ENCODE measurements at regions not wholly inside any gene's neighbourhood (a gene's known extent, or its start where the extent isn't known, plus 50 kb on each side); places are given as distances from the start of the nearest gene placed in this dataset.
A peak's percentile ranks its signal among the peaks of the same experiment; 100 is the strongest.

- TF ChIP-seq CTCF (IDR thresholded peaks at IDR 0.05; ENCODE audit: insufficient read depth, low read length, poor library complexity, severe bottlenecking) = no peak
- no peaks in the 10 kb centered on the region; the same call in 1 of the 2 replicates for H3K27me3 ChIP-seq (replicated peaks; ENCODE audit: control insufficient read depth, insufficient read depth, low read length)
- no peaks in the 10 kb centered on the region for H3K36me3 ChIP-seq (ENCODE audit: control insufficient read depth, insufficient read depth, low read length)
- no peak for DNase-seq (ENCODE audit: extremely low read depth, insufficient read length)
- H3K4me3 ChIP-seq (replicated peaks; ENCODE audit: low read depth, low read length) = no peak overlapping the region
Measured at GRCh38 chr16:85392756-85393673, 220.1 kb upstream of the GSE1 start.

GRCh38 chr16:85393674-85394451, 219.3 kb upstream of the GSE1 start:
- no peak overlapping the region for H3K4me3 ChIP-seq (replicated peaks; ENCODE audit: low read depth, low read length)
- H3K27me3 ChIP-seq (replicated peaks; ENCODE audit: control insufficient read depth, insufficient read depth, low read length) = no peaks in the 10 kb centered on the region; the same call in 1 of the 2 replicates
- no peaks in the 10 kb centered on the region for H3K36me3 ChIP-seq (ENCODE audit: control insufficient read depth, insufficient read depth, low read length)
- TF ChIP-seq CTCF (IDR thresholded peaks at IDR 0.05; ENCODE audit: insufficient read depth, low read length, poor library complexity, severe bottlenecking) = peak; percentile 98
- DNase-seq (ENCODE audit: extremely low read depth, insufficient read length) = peak; percentile 65

- DNase-seq (ENCODE audit: extremely low read depth, insufficient read length) = no peak
- no peak for TF ChIP-seq CTCF (IDR thresholded peaks at IDR 0.05; ENCODE audit: insufficient read depth, low read length, poor library complexity, severe bottlenecking)
- no peak overlapping the region for H3K4me3 ChIP-seq (replicated peaks; ENCODE audit: low read depth, low read length)
- H3K27me3 ChIP-seq (replicated peaks; ENCODE audit: control insufficient read depth, insufficient read depth, low read length) = no peaks in the 10 kb centered on the region; the same call in 1 of the 2 replicates
- H3K36me3 ChIP-seq (ENCODE audit: control insufficient read depth, insufficient read depth, low read length) = no peaks in the 10 kb centered on the region
Measured at GRCh38 chr16:85394456-85395206, 218.5 kb upstream of the GSE1 start.

- H3K36me3 ChIP-seq (ENCODE audit: control insufficient read depth, insufficient read depth, low read length) = no peaks in the 10 kb centered on the region
- H3K4me3 ChIP-seq (replicated peaks; ENCODE audit: low read depth, low read length) = no peak overlapping the region
- H3K27me3 ChIP-seq (replicated peaks; ENCODE audit: control insufficient read depth, insufficient read depth, low read length) = no peaks in the 10 kb centered on the region; the same call in 1 of the 2 replicates
- TF ChIP-seq CTCF (IDR thresholded peaks at IDR 0.05; ENCODE audit: insufficient read depth, low read length, poor library complexity, severe bottlenecking) = no peak
- DNase-seq (ENCODE audit: extremely low read depth, insufficient read length) = no peak
Measured at GRCh38 chr16:85395207-85395912, 217.8 kb upstream of the GSE1 start.
